ENCODE measurements at regions not wholly inside any gene's neighbourhood (a gene's known extent, or its start where the extent isn't known, plus 50 kb on each side); places are given as distances from the start of the nearest gene placed in this dataset.

DNA sequence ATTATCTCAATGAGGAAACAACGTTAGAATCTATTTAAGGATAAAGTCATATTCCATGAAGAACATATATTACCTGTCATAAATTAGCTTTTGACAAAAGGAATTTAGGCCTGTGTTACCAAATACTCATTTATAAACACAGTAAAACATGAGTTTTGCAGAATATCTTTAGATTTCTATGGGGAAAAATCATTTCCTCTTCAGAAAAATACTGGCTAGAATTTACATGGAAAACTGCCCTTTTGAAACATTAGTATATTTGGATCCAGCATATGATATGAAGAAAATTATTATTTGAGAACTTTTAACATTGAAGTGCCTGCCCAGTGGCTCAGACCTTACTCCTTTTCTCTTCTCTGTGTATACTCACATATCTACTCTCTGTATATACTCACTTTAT lies 131.4 kb upstream of the NEIL3 start:
- TF ChIP-seq EZH2phosphoT487 (IDR thresholded peaks at IDR 0.05; ENCODE audit: borderline replicate concordance, low read depth, low read length): no peak
- TF ChIP-seq, protein P1, sequence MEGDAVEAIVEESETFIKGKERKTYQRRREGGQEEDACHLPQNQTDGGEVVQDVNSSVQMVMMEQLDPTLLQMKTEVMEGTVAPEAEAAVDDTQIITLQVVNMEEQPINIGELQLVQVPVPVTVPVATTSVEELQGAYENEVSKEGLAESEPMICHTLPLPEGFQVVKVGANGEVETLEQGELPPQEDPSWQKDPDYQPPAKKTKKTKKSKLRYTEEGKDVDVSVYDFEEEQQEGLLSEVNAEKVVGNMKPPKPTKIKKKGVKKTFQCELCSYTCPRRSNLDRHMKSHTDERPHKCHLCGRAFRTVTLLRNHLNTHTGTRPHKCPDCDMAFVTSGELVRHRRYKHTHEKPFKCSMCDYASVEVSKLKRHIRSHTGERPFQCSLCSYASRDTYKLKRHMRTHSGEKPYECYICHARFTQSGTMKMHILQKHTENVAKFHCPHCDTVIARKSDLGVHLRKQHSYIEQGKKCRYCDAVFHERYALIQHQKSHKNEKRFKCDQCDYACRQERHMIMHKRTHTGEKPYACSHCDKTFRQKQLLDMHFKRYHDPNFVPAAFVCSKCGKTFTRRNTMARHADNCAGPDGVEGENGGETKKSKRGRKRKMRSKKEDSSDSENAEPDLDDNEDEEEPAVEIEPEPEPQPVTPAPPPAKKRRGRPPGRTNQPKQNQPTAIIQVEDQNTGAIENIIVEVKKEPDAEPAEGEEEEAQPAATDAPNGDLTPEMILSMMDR (conservative IDR thresholded peaks at IDR 0.05; ENCODE audit: low read length): no peak
